WTC11 (cell line): ENCODE measurements at regions not wholly inside any gene's neighbourhood (a gene's known extent, or its start where the extent isn't known, plus 50 kb on each side); places are given as distances from the start of the nearest gene placed in this dataset.

Source experiments
- ATAC-seq: fragments of 200-7000 bp; cut with Tn5 transposase; 2 replicates; pipeline ENCODE4 v1.10.0; 2021; ENCODE audit warnings: mild to moderate bottlenecking, moderate library complexity
- CTCF ChIA-PET: fragments of 300-600 bp; sonication (Branson Sonifier 250); formaldehyde crosslinking; loops from one replicate; lab custom pipeline; 2021; ENCODE audit warnings: antibody characterized with exemption; lab: Charles Lee
- POLR2A ChIA-PET: fragments of 350-600 bp; sonication (Branson Sonifier 250); formaldehyde crosslinking; loops from one replicate; lab custom pipeline; 2021; ENCODE audit warnings: antibody characterized with exemption; lab: Charles Lee
- DNase-seq: peaks from one replicate; pipeline ENCODE4 v3.0.0; 2021; ENCODE audit warnings: low spot score
- H3K27ac Mint-ChIP-seq: 2 replicates; pipeline ENCODE4 v1.8.0; 2021; ENCODE audit warnings: mixed read lengths
- H3K27me3 Mint-ChIP-seq: 2 replicates; pipeline ENCODE4 v1.8.0; 2021; ENCODE audit warnings: low read depth, mild to moderate bottlenecking, moderate library complexity, mixed read lengths
- H3K36me3 Mint-ChIP-seq: 2 replicates; pipeline ENCODE4 v1.8.0; 2021; ENCODE audit warnings: mixed read lengths
- H3K4me1 Mint-ChIP-seq: 2 replicates; pipeline ENCODE4 v1.8.0; 2022; ENCODE audit warnings: mixed read lengths
- H3K4me3 Mint-ChIP-seq: 2 replicates; pipeline ENCODE4 v1.8.0; 2021; ENCODE audit warnings: mild to moderate bottlenecking, moderate library complexity, mixed read lengths
- H3K9me3 Mint-ChIP-seq: 2 replicates; pipeline ENCODE4 v1.8.0; 2021; ENCODE audit warnings: mixed read lengths
- GABPB1 ChIP-seq: sonication (generic); formaldehyde crosslinking; IDR thresholded peaks from 2 replicates; pipeline ENCODE4 v1.8.1; 2023; ENCODE audit warnings: mild to moderate bottlenecking, missing genetic modification reagents
- GTF2I ChIP-seq: fragments of 250-450 bp; sonication (Bioruptor Pico); conservative IDR thresholded peaks from 2 replicates; pipeline ENCODE4 v1.4.0; 2021; ENCODE audit warnings: mild to moderate bottlenecking
- IRF1 ChIP-seq: sonication (generic); formaldehyde crosslinking; IDR thresholded peaks from 2 replicates; pipeline ENCODE4 v1.8.0; 2023; ENCODE audit warnings: missing genetic modification reagents
- IRF2 ChIP-seq: sonication (generic); formaldehyde crosslinking; IDR thresholded peaks from 2 replicates; pipeline ENCODE4 v1.8.0; 2022; ENCODE audit warnings: low read depth, missing genetic modification reagents, borderline replicate concordance
- NFATC4 ChIP-seq: fragments of 250-450 bp; sonication (Bioruptor Pico); IDR thresholded peaks from 2 replicates; pipeline ENCODE4 v1.9.0; 2021; ENCODE audit warnings: mild to moderate bottlenecking
- NR2C2 ChIP-seq: sonication (generic); formaldehyde crosslinking; IDR thresholded peaks from 2 replicates; pipeline ENCODE4 v1.8.0; 2022; ENCODE audit warnings: mild to moderate bottlenecking, missing genetic modification reagents
- NR3C1 ChIP-seq: sonication (generic); formaldehyde crosslinking; conservative IDR thresholded peaks from 2 replicates; pipeline ENCODE4 v1.8.1; 2023; ENCODE audit warnings: low read depth, mild to moderate bottlenecking, missing genetic modification reagents
- RORB ChIP-seq: fragments of 250-450 bp; sonication (Bioruptor Pico); IDR thresholded peaks from 2 replicates; pipeline ENCODE4 v1.9.0; 2021; ENCODE audit warnings: mild to moderate bottlenecking
- SOX15 ChIP-seq: fragments of 250-450 bp; sonication (Bioruptor Pico); IDR thresholded peaks from 2 replicates; pipeline ENCODE4 v1.9.0; 2021; ENCODE audit warnings: mild to moderate bottlenecking
- USF1 ChIP-seq: sonication (generic); formaldehyde crosslinking; IDR thresholded peaks from 2 replicates; pipeline ENCODE4 v1.8.0; 2022; ENCODE audit warnings: mild to moderate bottlenecking, missing genetic modification reagents
- ZBTB43 ChIP-seq: sonication (generic); formaldehyde crosslinking; IDR thresholded peaks from 2 replicates; pipeline ENCODE4 v1.8.1; 2023; ENCODE audit warnings: mild to moderate bottlenecking, missing genetic modification reagents
- ZMAT4 ChIP-seq: fragments of 250-450 bp; sonication (Bioruptor Pico); IDR thresholded peaks from 2 replicates; pipeline ENCODE4 v1.9.0; 2021; ENCODE audit warnings: mild to moderate bottlenecking
- ZNF219 ChIP-seq: sonication (generic); formaldehyde crosslinking; IDR thresholded peaks from 2 replicates; pipeline ENCODE4 v1.8.0; 2023; ENCODE audit warnings: missing genetic modification reagents, mild to moderate bottlenecking, borderline replicate concordance
- ZSCAN18 ChIP-seq: fragments of 250-450 bp; sonication (Bioruptor Pico); IDR thresholded peaks from 2 replicates; pipeline ENCODE4 v2.1.2; 2022; ENCODE audit warnings: mild to moderate bottlenecking, moderate library complexity
- TF ChIP-seq, protein P1 (sequence below): sonication (generic); formaldehyde crosslinking; IDR thresholded peaks from 2 replicates; pipeline ENCODE4 v1.8.0; 2022; ENCODE audit warnings: mild to moderate bottlenecking, missing genetic modification reagents
- TF ChIP-seq, protein P2 (sequence below): fragments of 250-450 bp; sonication (Bioruptor Pico); IDR thresholded peaks from 2 replicates; pipeline ENCODE4 v1.9.0; 2021; ENCODE audit warnings: mild to moderate bottlenecking, borderline replicate concordance

- TF ChIP-seq NR2C2 (CRISPR knock-in tag) (no peak), IRF2 (CRISPR knock-in tag) (no peak), ZBTB43 (CRISPR knock-in tag) (no peak), GABPB1 (no peak)
Measured at GRCh38 chrX:45602151-45602550, 401.5 kb upstream of the DIPK2B start (continued).

- peaks cover 39% of the 10 kb centered on the region for H3K4me1 Mint-ChIP-seq
- no peak for DNase-seq
- H3K9me3 Mint-ChIP-seq: peaks cover 4% of the 10 kb centered on the region
- no peak for TF ChIP-seq GABPB1
- no peak for TF ChIP-seq IRF2 (CRISPR knock-in tag)
- TF ChIP-seq, protein P1, sequence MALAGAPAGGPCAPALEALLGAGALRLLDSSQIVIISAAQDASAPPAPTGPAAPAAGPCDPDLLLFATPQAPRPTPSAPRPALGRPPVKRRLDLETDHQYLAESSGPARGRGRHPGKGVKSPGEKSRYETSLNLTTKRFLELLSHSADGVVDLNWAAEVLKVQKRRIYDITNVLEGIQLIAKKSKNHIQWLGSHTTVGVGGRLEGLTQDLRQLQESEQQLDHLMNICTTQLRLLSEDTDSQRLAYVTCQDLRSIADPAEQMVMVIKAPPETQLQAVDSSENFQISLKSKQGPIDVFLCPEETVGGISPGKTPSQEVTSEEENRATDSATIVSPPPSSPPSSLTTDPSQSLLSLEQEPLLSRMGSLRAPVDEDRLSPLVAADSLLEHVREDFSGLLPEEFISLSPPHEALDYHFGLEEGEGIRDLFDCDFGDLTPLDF (CRISPR knock-in tag): no peak
- TF ChIP-seq RORB (CRISPR knock-in tag): no peak
- no peak for TF ChIP-seq ZNF219 (CRISPR knock-in tag)
- no peak for TF ChIP-seq USF1 (CRISPR knock-in tag)
- TF ChIP-seq NR2C2 (CRISPR knock-in tag): no peak
- TF ChIP-seq NFATC4 (CRISPR knock-in tag): no peak
- TF ChIP-seq SOX15 (CRISPR knock-in tag): no peak
- TF ChIP-seq, protein P2, sequence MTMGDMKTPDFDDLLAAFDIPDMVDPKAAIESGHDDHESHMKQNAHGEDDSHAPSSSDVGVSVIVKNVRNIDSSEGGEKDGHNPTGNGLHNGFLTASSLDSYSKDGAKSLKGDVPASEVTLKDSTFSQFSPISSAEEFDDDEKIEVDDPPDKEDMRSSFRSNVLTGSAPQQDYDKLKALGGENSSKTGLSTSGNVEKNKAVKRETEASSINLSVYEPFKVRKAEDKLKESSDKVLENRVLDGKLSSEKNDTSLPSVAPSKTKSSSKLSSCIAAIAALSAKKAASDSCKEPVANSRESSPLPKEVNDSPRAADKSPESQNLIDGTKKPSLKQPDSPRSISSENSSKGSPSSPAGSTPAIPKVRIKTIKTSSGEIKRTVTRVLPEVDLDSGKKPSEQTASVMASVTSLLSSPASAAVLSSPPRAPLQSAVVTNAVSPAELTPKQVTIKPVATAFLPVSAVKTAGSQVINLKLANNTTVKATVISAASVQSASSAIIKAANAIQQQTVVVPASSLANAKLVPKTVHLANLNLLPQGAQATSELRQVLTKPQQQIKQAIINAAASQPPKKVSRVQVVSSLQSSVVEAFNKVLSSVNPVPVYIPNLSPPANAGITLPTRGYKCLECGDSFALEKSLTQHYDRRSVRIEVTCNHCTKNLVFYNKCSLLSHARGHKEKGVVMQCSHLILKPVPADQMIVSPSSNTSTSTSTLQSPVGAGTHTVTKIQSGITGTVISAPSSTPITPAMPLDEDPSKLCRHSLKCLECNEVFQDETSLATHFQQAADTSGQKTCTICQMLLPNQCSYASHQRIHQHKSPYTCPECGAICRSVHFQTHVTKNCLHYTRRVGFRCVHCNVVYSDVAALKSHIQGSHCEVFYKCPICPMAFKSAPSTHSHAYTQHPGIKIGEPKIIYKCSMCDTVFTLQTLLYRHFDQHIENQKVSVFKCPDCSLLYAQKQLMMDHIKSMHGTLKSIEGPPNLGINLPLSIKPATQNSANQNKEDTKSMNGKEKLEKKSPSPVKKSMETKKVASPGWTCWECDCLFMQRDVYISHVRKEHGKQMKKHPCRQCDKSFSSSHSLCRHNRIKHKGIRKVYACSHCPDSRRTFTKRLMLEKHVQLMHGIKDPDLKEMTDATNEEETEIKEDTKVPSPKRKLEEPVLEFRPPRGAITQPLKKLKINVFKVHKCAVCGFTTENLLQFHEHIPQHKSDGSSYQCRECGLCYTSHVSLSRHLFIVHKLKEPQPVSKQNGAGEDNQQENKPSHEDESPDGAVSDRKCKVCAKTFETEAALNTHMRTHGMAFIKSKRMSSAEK (CRISPR knock-in tag): no peak
- no peak for TF ChIP-seq ZMAT4 (CRISPR knock-in tag)
- TF ChIP-seq IRF1 (CRISPR knock-in tag): no peak
- no peak for TF ChIP-seq GTF2I (CRISPR knock-in tag)
- TF ChIP-seq ZSCAN18: no peak
- no peak for TF ChIP-seq NR3C1
- TF ChIP-seq ZBTB43 (CRISPR knock-in tag): no peak
- no peak overlapping the region for H3K4me3 Mint-ChIP-seq
- peak; percentile 75 for ATAC-seq
- 0 out of 2 replicates have a peak overlapping the region, but pooled peaks have one; percentile 17 for H3K27ac Mint-ChIP-seq
- ChIA-PET POLR2A (interaction anchor here (0.5 kb wide), 1 partner anchor 23 kb away, joined by 4 read pairs; no protein-coding TSS in a partner anchor), CTCF (interaction anchor here (0.8 kb wide), 1 partner anchor 279 kb away, joined by 3 read pairs; no protein-coding TSS in a partner anchor)
- no peaks in the 10 kb centered on the region for H3K27me3 Mint-ChIP-seq
- H3K36me3 Mint-ChIP-seq: peaks cover 3% of the 10 kb centered on the region; the same call in 1 of the 2 replicates
Measured at GRCh38 chrX:45601052-45601451, 400.4 kb upstream of the DIPK2B start.
